ENCODE measurements at regions not wholly inside any gene's neighbourhood (a gene's known extent, or its start where the extent isn't known, plus 50 kb on each side); places are given as distances from the start of the nearest gene placed in this dataset.

GRCh38 chr12:125243811-125244210 lies 178.6 kb downstream of the AACS start:
- TF ChIP-seq EZH2 (IDR thresholded peaks at IDR 0.05; ENCODE audit: insufficient read depth, poor library complexity, severe bottlenecking) = no peak
- TF ChIP-seq EZH2phosphoT487 (IDR thresholded peaks at IDR 0.05; ENCODE audit: insufficient read depth, low read depth) = no peak

Measured in GM23248 (cell line).